ENCODE measurements at regions not wholly inside any gene's neighbourhood (a gene's known extent, or its start where the extent isn't known, plus 50 kb on each side); places are given as distances from the start of the nearest gene placed in this dataset.
A peak's percentile ranks its signal among the peaks of the same experiment; 100 is the strongest.
"Not testable (repeated sequence)": the region's sequence is repeated elsewhere in the genome, so short reads cannot be mapped to it uniquely, and the experiment has no call there.

- no peak for DNase-seq
Observed at GRCh38 chr18:43827311-43827710, 550.0 kb upstream of the SYT4 start.

GRCh38 chr18:43830303-43830702, 553.0 kb upstream of the SYT4 start:
- DNase-seq = no peak

GRCh38 chr18:43830947-43831346, 553.7 kb upstream of the SYT4 start:
- no peak for DNase-seq

- no peak for DNase-seq
Observed at GRCh38 chr18:43846299-43846698, 569.0 kb upstream of the SYT4 start.

GRCh38 chr18:43847164-43848091, 570.1 kb upstream of the SYT4 start:
- DNase-seq = no peak

GRCh38 chr18:43849831-43850230, 572.5 kb upstream of the SYT4 start:
- DNase-seq = not testable (repeated sequence)

GRCh38 chr18:43855376-43855775, 578.1 kb upstream of the SYT4 start:
- no peak for DNase-seq

- no peak for DNase-seq
Observed at GRCh38 chr18:43863180-43863579, 585.9 kb upstream of the SYT4 start.

- no peak for DNase-seq
Observed at GRCh38 chr18:43866696-43867095, 589.4 kb upstream of the SYT4 start.

GRCh38 chr18:43868497-43868995, 591.3 kb upstream of the SYT4 start:
- no peak for DNase-seq

GRCh38 chr18:43869451-43870008, 592.2 kb upstream of the SYT4 start:
- peak; percentile 1 for DNase-seq

GRCh38 chr18:43870626-43871025, 593.3 kb upstream of the SYT4 start:
- DNase-seq = no peak

- no peak for DNase-seq
Observed at GRCh38 chr18:43875511-43875910, 598.2 kb upstream of the SYT4 start.

GRCh38 chr18:43876286-43876685, 599.0 kb upstream of the SYT4 start:
- DNase-seq = no peak

GRCh38 chr18:43876748-43877147, 599.5 kb upstream of the SYT4 start:
- no peak for DNase-seq

- no peak for DNase-seq
Observed at GRCh38 chr18:43877616-43878321, 600.5 kb upstream of the SYT4 start.

GRCh38 chr18:43879415-43879814, 602.1 kb upstream of the SYT4 start:
- no peak for DNase-seq

GRCh38 chr18:43882358-43883055, 605.2 kb upstream of the SYT4 start:
- DNase-seq = no peak

GRCh38 chr18:43883886-43884285, 606.6 kb upstream of the SYT4 start:
- DNase-seq = no peak

GRCh38 chr18:43886341-43886740, 609.1 kb upstream of the SYT4 start:
- no peak for DNase-seq

GRCh38 chr18:43887491-43887890, 610.2 kb upstream of the SYT4 start:
- no peak for DNase-seq

- no peak for DNase-seq
Observed at GRCh38 chr18:43888598-43888997, 611.3 kb upstream of the SYT4 start.
